Stimulated activated CD4-positive, alpha-beta T cell treated with anti-CD3 and anti-CD28 coated beads, TNF-alpha, amount 100 ng/mL, for 24 hours (primary cell): ENCODE measurements at regions not wholly inside any gene's neighbourhood (a gene's known extent, or its start where the extent isn't known, plus 50 kb on each side); places are given as distances from the start of the nearest gene placed in this dataset.

Experiments used
- DNase-seq, 3 experiments: peaks; one replicate each; pipeline ENCODE4 v3.0.0-alpha.2; 2020; ENCODE audit warnings: low read depth in 3 of 3

DNA sequence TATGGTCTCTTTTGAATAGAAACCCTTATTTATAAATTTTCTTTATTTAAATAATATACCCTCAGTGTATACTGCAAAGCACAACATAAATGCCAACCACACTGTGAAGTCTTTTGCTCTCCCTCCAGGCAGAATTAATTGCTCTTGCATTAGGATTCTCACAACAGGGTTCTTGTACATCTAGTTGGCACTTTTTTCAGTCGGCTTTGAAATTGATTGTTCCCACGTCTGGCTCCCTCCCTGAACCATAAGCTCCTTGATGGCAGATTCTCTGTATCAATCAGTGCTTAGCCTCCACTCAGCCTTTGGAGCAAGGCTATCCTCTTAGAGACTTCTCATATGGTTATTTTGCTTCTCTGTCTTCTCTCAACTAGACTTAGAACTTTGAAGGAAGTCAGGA, 288.0 kb upstream of the POU3F2 start:
- no peak for DNase-seq

DNA sequence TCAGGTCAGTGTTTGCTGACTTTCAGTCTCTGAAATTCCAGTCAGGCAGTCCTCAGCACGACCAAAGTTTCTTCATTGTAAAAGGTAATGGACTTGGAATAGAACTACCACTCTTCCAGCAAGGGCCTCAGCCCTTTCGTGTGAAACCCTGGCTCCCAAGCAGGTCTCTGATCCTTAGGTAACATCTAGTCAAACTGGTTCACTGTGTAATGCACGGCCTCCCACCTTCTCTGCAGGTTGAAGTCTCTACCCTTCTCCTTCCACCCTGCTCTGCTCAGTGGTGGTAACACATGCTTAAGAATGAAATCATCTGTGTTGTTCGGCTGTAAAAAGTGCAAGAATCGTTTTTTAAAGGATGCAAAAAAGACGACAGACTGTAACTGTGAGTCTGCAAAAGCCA, 287.2 kb upstream of the POU3F2 start:
- DNase-seq, result no peak

- no peak for DNase-seq
These were observed 286.7 kb upstream of the POU3F2 start for GRCh38 chr6:98547634-98548033.

- no peak for DNase-seq
These were observed 286.1 kb upstream of the POU3F2 start for GRCh38 chr6:98548301-98548700.

DNA sequence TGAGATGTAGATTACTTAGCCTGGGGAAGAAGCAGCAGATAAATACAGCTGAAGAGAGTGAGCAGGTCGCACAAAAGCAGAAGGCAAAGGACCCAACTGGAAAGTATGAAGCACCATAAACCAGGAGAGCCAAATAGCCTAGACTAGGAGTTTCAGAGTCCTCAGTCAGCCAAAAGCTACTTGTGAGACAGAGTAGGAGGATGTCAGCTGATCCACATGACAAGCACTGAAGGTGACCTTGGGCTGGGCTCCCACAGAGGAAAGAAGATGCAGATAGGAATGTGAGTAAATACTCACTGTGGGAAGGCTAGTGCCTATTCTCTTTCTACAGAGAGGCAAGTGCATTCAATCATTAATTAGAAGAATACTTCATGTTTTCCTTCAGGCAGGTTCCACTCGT, 274.0 kb upstream of the POU3F2 start:
- no peak for DNase-seq

DNA sequence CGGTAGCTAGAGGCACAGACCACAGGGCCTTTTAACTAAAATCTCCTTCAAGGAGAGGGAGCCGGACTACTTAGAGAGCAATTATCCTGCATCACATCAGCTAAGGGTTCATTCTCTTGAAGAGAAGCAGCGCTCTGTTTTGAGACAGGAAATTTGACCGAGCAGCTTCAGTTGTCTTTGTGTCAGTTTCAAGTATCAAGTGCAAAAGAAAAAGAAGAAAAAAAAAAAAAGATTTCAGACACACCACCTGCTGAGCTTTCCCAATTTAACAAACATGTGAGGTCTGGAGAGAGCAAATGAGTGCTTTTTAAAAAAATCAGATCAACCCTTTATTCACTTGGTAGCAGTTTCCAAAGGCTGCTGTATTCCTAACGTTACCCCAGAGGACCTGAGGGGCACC, 273.5 kb upstream of the POU3F2 start:
- DNase-seq, result no peak

DNA sequence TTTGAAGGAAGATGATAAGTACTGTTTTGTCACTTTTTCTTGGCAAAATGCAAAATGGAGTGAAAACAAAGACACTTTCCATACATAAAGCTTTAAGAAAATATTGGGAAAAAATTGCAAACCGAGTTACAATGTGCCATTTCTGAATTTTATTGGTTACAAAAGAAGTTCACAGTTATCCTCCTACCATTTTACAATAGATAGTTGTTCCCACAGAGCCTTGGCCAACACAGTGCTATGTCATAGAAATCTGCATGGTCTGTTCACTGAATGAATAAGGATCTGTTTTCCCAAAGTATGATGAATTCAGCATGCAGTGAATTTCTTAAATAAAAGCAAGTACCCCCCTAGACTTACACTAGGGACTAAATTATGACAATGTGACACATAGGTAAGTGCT, 268.2 kb upstream of the POU3F2 start:
- DNase-seq, result no peak

DNA sequence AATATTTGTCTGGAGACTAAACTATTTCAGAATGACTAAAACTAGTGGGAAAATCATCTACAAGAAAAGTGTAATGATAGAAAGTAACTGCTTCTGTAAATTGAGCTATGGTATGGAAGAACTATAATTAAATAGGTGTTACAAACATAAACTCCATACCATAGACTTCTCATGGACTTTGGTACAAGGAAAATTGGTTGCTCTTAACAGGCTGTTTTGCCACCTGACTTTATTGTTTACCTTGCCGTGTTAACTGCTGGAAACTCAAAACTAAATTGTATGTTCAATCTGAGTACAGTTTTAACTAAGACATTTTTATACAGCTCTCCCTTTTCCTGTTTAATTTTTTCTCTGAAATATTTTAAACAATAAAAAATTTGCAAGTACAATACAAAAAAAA, 261.8 kb upstream of the POU3F2 start:
- DNase-seq, result no peak

DNA sequence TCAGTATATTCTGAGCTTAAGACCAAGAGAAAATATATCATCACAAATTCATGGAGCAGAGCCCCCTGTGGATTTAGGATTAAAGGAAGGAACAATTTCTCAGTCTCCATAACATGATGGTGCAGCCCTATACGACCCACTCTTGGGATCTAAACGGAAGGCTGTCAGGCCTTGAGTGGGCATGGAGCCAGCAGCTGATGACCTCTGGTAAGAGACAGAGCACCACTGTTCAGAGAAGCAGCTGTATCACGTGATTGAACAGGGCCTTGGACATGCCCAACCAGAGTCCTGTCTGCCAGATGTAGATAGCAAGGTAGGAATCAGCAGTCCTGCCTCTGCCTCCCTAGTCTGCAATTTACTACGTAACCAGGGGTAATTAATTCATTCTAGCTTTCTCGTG, 259.4 kb upstream of the POU3F2 start:
- DNase-seq, result no peak

- no peak for DNase-seq
These were observed 257.6 kb upstream of the POU3F2 start for GRCh38 chr6:98576791-98577190.

GRCh38 chr6:98578016-98578415, 256.4 kb upstream of the POU3F2 start:
- no peak for DNase-seq

GRCh38 chr6:98579079-98579478, 255.3 kb upstream of the POU3F2 start:
- no peak for DNase-seq

GRCh38 chr6:98579941-98580340, 254.4 kb upstream of the POU3F2 start:
- no peak for DNase-seq

GRCh38 chr6:98581705-98582104, 252.7 kb upstream of the POU3F2 start:
- DNase-seq, result no peak

- DNase-seq, result no peak
These were observed 250.9 kb upstream of the POU3F2 start for GRCh38 chr6:98583506-98583905.

DNA sequence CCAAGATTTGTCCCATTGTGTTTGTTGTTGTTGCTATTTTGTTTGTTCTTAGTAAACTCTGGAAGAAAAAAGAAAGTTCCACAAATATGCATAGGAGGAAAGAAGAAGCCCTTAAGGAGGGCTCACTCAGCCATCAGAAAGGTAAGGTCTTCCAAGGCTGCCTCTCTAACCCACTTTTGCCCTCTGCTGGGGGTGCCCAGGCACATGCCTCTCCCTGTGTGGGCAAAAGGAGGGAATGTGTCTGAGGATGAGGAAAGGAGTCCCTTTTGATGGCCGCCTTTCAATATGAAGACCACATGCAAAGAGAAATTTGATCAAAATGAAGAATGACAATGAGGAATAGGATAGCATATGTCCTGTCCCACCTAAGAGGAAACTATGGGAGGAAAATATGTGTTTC, 248.2 kb upstream of the POU3F2 start:
- DNase-seq, result no peak

GRCh38 chr6:98587555-98587954, 246.8 kb upstream of the POU3F2 start:
- DNase-seq, result no peak

DNA sequence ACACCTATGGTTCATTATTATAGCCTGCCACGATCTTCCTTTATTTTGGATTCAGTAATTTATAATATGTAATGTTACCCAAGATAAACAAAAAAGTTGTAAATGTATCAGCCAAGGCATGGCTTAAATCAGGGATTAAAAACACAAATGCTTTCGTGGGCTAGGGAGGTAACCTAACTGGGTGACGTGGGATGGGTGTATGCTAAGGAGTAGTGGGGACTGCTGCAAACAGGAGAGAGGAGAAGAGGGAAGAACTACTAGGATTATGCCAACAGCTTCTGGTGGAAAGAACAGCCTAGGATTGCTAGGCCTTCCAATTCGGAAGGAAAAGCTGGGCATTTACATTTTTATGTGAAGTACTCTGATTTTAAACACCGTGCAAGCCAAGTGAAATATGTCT, 244.8 kb upstream of the POU3F2 start:
- DNase-seq, result no peak

DNA sequence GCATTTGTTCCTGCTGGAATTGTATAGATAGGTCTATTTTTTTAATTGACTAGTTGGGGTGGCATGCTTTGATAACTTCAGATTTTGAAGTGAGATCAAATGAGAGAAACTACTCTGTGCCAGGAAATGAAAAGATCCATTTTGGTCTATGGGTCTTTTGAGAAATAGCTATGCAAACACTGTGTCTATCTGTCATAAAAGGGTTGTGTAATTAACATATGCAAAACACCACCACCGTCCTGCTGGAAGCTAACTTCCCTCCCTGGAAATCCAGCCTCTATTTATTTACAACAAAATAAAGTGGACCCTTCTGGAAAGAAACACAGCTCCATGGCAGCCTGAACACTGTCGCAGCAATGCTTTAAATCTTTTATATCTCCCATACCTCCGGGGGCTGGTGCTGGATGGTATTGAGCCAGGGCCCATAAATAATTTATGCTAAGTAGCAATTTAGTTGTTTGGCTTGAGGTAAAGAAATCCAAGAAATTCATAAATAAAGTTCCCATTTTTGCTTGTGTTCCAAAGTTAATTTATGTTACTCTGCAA, 244.2 kb upstream of the POU3F2 start:
- DNase-seq, result no peak

GRCh38 chr6:98590997-98591396, 243.4 kb upstream of the POU3F2 start:
- DNase-seq, result no peak

GRCh38 chr6:98593676-98594075, 240.7 kb upstream of the POU3F2 start:
- DNase-seq, result no peak

DNA sequence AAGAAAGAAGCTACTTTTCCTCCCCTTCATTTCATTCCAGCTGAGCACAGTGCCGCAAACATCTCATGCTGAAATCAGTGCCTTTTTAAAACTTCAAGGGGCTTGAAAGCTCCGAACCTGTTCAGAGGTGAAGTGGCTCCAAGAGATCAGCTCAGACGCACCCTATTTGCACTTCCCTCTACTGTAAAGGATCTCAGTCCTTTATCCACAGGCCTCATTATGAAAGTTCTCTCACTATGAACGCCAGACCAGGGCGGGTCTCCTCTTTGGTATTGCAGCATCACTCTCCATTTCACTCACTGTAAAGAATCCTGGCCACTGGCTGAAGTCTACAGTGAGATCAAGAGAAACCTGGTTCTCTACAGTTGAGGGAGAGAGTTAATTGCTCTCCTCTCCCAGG, 232.7 kb upstream of the POU3F2 start:
- no peak for DNase-seq

GRCh38 chr6:98605705-98606104, 228.7 kb upstream of the POU3F2 start:
- no peak for DNase-seq

- no peak for DNase-seq
These were observed 207.1 kb upstream of the POU3F2 start for GRCh38 chr6:98627129-98627775.
